KMS-11 (cell line): ENCODE measurements at regions not wholly inside any gene's neighbourhood (a gene's known extent, or its start where the extent isn't known, plus 50 kb on each side); places are given as distances from the start of the nearest gene placed in this dataset.

Source experiments
- H2AFZ ChIP-seq: fragments of 200-600 bp; sonication (generic); 2 replicates; pipeline ENCODE4 v1.6.1; 2016; ENCODE audit warnings: antibody characterized with exemption, mixed run types, low read depth
- H3K27ac ChIP-seq: fragments of 200-600 bp; sonication (generic); 2 replicates; pipeline ENCODE4 v1.6.1; 2016; ENCODE audit warnings: mild to moderate bottlenecking, mixed run types
- H3K27me3 ChIP-seq: fragments of 200-600 bp; sonication (generic); 2 replicates; pipeline ENCODE4 v1.6.1; 2017; ENCODE audit warnings: mild to moderate bottlenecking, low read depth, mixed run types, moderate library complexity; ENCODE audit not compliant: insufficient read depth
- H3K36me3 ChIP-seq: fragments of 200-600 bp; sonication (generic); 2 replicates; pipeline ENCODE4 v1.6.1; 2017; ENCODE audit warnings: mild to moderate bottlenecking, mixed run types; ENCODE audit not compliant: insufficient read depth
- H3K4me1 ChIP-seq: fragments of 200-600 bp; sonication (generic); 2 replicates; pipeline ENCODE4 v1.6.1; 2016; ENCODE audit warnings: mild to moderate bottlenecking, low read depth, mixed run types; ENCODE audit not compliant: poor library complexity, severe bottlenecking
- H3K4me2 ChIP-seq: fragments of 200-600 bp; sonication (generic); 2 replicates; pipeline ENCODE4 v1.7.0; 2016; ENCODE audit warnings: mild to moderate bottlenecking, mixed run types
- H3K4me3 ChIP-seq: fragments of 200-600 bp; sonication (generic); IDR thresholded peaks from 2 replicates; pipeline ENCODE4 v1.6.1; 2017; ENCODE audit warnings: low read depth, low read length, mixed read lengths; ENCODE audit not compliant: insufficient read depth
- H3K79me2 ChIP-seq: fragments of 200-600 bp; sonication (generic); 2 replicates; pipeline ENCODE4 v1.6.1; 2016; ENCODE audit warnings: low read depth, mixed run types; ENCODE audit not compliant: insufficient read depth
- H3K9ac ChIP-seq: fragments of 200-600 bp; sonication (generic); 2 replicates; pipeline ENCODE4 v1.6.1; 2016; ENCODE audit warnings: mild to moderate bottlenecking, mixed run types
- H4K20me1 ChIP-seq: fragments of 200-600 bp; sonication (generic); 2 replicates; pipeline ENCODE4 v1.6.1; 2016; ENCODE audit warnings: mild to moderate bottlenecking, mixed run types; ENCODE audit not compliant: insufficient read depth
- TF ChIP-seq, protein P1 (sequence below): fragments of 200-600 bp; sonication (generic); conservative IDR thresholded peaks from 2 replicates; pipeline ENCODE4 v1.6.1; 2017; ENCODE audit warnings: low read depth, mild to moderate bottlenecking, antibody characterized with exemption, low read length, moderate library complexity, mixed read lengths

DNA sequence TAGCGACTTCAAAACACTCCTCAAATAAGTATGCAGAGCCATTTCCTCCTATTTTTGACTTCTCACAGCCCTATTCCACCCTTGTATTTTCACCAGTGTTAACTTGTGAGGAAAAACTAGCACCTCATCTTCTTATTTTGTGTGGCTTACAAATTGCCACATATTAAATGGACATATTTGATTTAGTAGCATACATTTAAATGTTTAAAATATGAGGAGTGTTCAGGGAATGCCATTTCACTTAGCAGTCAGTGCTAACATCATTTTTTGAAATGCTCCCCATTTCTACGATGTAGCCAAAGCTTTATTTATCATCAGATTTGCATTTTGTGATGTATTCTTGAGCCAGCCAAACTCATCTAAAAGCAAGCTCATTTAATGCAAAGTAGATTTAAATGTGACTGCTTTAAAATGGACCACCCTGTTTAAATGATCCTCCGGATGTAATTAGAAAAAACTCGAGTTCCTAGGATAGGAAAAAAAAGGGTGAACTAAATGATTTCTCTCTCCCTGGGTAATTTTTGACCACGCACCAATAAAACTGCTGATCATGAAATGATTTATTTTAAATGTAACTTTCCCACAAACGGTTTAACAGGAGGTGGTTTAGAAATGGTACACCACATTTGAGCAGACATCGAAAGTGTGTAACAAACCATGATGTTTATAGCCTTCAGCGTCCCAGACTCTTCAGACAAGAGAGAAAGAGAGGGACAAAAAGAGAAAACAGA is 172.6 kb downstream of the CD83 start:
- H3K27ac ChIP-seq = no peak overlapping the region
- no peaks in the 10 kb centered on the region for H3K27me3 ChIP-seq
- no peaks in the 10 kb centered on the region for H3K4me1 ChIP-seq
- no peaks in the 10 kb centered on the region for H3K36me3 ChIP-seq
- TF ChIP-seq, protein P1, sequence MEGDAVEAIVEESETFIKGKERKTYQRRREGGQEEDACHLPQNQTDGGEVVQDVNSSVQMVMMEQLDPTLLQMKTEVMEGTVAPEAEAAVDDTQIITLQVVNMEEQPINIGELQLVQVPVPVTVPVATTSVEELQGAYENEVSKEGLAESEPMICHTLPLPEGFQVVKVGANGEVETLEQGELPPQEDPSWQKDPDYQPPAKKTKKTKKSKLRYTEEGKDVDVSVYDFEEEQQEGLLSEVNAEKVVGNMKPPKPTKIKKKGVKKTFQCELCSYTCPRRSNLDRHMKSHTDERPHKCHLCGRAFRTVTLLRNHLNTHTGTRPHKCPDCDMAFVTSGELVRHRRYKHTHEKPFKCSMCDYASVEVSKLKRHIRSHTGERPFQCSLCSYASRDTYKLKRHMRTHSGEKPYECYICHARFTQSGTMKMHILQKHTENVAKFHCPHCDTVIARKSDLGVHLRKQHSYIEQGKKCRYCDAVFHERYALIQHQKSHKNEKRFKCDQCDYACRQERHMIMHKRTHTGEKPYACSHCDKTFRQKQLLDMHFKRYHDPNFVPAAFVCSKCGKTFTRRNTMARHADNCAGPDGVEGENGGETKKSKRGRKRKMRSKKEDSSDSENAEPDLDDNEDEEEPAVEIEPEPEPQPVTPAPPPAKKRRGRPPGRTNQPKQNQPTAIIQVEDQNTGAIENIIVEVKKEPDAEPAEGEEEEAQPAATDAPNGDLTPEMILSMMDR = no peak
- no peaks in the 10 kb centered on the region for H3K79me2 ChIP-seq
- H2AFZ ChIP-seq = no peak overlapping the region
- H4K20me1 ChIP-seq = no peaks in the 10 kb centered on the region
- no peak overlapping the region for H3K4me2 ChIP-seq
- H3K9ac ChIP-seq = no peak overlapping the region
- H3K4me3 ChIP-seq = no peak overlapping the region

DNA sequence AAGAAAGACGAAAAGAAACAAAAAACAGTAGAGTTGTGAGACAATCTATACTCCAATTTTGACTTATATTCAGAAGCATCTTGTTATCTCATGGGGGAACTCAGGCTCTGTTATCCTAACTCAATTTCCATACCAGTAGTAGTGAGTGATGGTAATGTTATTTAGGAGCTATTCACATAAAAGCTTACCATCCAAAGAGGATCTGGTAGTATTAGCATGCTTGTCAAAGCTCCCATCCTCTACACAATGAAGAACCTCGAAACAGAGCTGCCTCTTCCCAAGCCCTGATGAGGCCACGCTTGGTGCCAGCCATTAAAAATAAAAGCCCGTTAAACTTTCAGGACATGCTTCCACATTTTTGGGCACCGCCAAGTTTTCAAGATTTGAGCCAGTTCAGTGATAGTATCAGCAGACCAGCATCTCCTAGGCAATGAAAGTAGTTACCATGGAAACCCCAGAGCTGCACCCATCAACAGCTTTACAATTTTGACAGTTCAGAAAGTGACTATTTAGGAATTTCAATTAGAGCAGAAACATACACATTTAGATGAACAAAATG is 173.3 kb downstream of the CD83 start:
- Histone ChIP-seq H2AFZ (no peak overlapping the region), H3K27ac (no peak overlapping the region), H3K36me3 (no peaks in the 10 kb centered on the region), H3K4me1 (no peaks in the 10 kb centered on the region), H4K20me1 (no peaks in the 10 kb centered on the region), H3K4me2 (no peak overlapping the region), H3K9ac (no peak overlapping the region), H3K79me2 (no peaks in the 10 kb centered on the region), H3K27me3 (no peaks in the 10 kb centered on the region), H3K4me3 (no peak overlapping the region)
- TF ChIP-seq, protein P1 = no peak

DNA sequence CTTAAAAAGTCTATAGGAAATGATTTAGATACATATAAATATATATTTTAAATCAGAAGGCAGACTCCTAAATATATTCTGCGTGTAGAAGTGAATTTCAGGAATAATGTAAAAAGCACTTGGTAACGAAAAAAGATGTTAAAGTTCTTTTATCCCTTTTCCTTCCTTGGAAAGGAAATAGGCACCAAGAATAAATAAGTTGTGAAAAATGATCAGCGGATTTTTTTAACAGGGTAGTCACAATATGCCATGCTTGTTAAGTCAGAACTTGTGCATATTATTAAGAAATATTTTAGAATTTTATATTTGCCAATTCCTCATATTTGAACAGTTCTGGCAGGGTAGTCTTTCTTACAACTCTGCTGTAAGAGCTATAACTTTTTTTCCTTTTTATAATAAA is 173.8 kb downstream of the CD83 start:
- no peak overlapping the region for H3K4me3 ChIP-seq
- no peaks in the 10 kb centered on the region for H3K4me1 ChIP-seq
- no peaks in the 10 kb centered on the region for H3K27me3 ChIP-seq
- H3K4me2 ChIP-seq = no peak overlapping the region
- H3K79me2 ChIP-seq = no peaks in the 10 kb centered on the region
- TF ChIP-seq, protein P1 = no peak
- H2AFZ ChIP-seq = no peak overlapping the region
- no peaks in the 10 kb centered on the region for H4K20me1 ChIP-seq
- H3K9ac ChIP-seq = no peak overlapping the region
- H3K36me3 ChIP-seq = no peaks in the 10 kb centered on the region
- no peak overlapping the region for H3K27ac ChIP-seq

DNA sequence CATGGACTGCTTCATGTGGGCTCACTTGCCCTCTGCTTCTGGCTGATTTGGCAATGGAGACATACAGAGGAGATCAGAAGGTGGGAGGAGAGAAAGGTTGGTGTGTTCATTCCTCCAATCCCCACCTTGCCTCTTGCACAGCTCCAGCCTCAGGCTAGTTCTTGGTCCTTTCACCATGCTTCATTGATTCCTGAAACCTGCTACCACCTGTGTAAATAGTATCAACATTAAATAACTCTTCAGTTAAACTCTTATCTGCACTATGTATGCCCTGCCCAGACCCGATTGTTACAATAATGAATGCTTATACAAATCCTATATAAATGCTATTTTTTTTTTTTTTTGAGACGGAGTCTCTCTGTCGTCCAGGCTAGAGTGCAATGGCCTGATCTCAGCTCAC is 174.5 kb downstream of the CD83 start:
- Histone ChIP-seq H4K20me1 (no peaks in the 10 kb centered on the region), H3K79me2 (no peaks in the 10 kb centered on the region)
- TF ChIP-seq, protein P1 = no peak

More for the DNA sequence above, 174.5 kb downstream of the CD83 start:
- Histone ChIP-seq H3K4me2 (no peak overlapping the region), H3K4me1 (no peaks in the 10 kb centered on the region), H3K36me3 (no peaks in the 10 kb centered on the region), H3K4me3 (no peak overlapping the region), H2AFZ (no peak overlapping the region), H3K27me3 (no peaks in the 10 kb centered on the region), H3K9ac (no peak overlapping the region), H3K27ac (no peak overlapping the region)
